ENCODE measurements at regions not wholly inside any gene's neighbourhood (a gene's known extent, or its start where the extent isn't known, plus 50 kb on each side); places are given as distances from the start of the nearest gene placed in this dataset.

DNA sequence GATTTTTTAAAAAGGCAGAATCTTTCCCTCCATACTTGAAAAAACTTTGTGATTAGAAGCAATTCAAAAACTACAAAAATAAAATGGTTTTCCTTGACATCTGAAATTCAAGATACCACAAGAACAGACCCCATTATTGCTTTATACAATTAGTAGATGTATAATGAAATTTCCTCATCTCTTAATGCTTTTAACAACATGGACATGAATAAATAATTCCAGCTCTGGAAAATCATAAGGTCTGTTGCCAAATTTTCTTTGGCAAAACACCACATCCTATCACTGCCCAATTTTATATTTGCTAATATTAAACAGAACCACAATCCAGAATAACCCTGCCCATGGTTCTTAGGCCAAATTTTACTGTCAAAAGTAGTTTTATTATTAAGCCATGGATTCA lies 1543.6 kb upstream of the MIR17HG start:
- no peak for TF ChIP-seq CTCF (IDR thresholded peaks at IDR 0.05)
- TF ChIP-seq POLR2A (IDR thresholded peaks at IDR 0.05), result no peak

Measured in thyroid gland (tissue), 4 donors.